Ascending aorta (tissue), 2 donors: ENCODE measurements at regions not wholly inside any gene's neighbourhood (a gene's known extent, or its start where the extent isn't known, plus 50 kb on each side); places are given as distances from the start of the nearest gene placed in this dataset.

Experiments
- DNase-seq, 2 donors: peaks; one replicate each; pipeline ENCODE4 v3.0.0-alpha.2; 2019; ENCODE audit warnings: low spot score in 2 of 2
- H3K27ac ChIP-seq, 2 donors: fragments of 200-600 bp; sonication (generic); one replicate each; pipeline ENCODE4 v1.5.1; 2016 to 2017; ENCODE audit warnings: mild to moderate bottlenecking in 1 of 2
- H3K27me3 ChIP-seq: fragments of 200-600 bp; sonication (generic); one replicate; pipeline ENCODE4 v1.5.1; 2017
- H3K36me3 ChIP-seq, 2 donors: fragments of 200-600 bp; sonication (generic); one replicate each; pipeline ENCODE4 v1.5.1; 2016
- H3K4me1 ChIP-seq, 2 donors: fragments of 200-600 bp; sonication (generic); one replicate each; pipeline ENCODE4 v1.5.1; 2016 to 2017; ENCODE audit warnings: mild to moderate bottlenecking in 1 of 2
- H3K4me3 ChIP-seq, 2 donors: fragments of 200-600 bp; sonication (generic); one replicate each; pipeline ENCODE4 v1.5.1; 2016 to 2017; ENCODE audit warnings: mild to moderate bottlenecking in 1 of 2
- H3K9me3 ChIP-seq, 2 donors: fragments of 200-600 bp; sonication (generic); one replicate each; pipeline ENCODE4 v1.5.1; 2016
- CTCF ChIP-seq, 3 experiments: fragments of 200-600 bp in 2 of 3; fragments of 450-650 bp in 1 of 3; sonication (generic) in 2 of 3; IDR thresholded peaks; one replicate each; pipeline ENCODE4 v1.5.1; 2016 to 2019; ENCODE audit warnings: antibody characterized with exemption in 3 of 3, mild to moderate bottlenecking in 1 of 3, moderate library complexity in 1 of 3
- intact Hi-C: fragments of 100-400 bp; cut with DNase I; formaldehyde crosslinking; loops from one replicate; pipeline ENCODE4 v1.15.1; 2023

- TF ChIP-seq CTCF (IDR thresholded peaks at IDR 0.05): no peak
- H3K4me3 ChIP-seq: no peak overlapping the region
- H3K36me3 ChIP-seq: no peaks in the 10 kb centered on the region
- H3K27ac ChIP-seq: no peak overlapping the region
- no peaks in the 10 kb centered on the region for H3K27me3 ChIP-seq
- H3K4me1 ChIP-seq: no peaks in the 10 kb centered on the region
- peaks cover 0 to 3% of the 10 kb centered on the region in 2 donors for H3K9me3 ChIP-seq
- DNase-seq: no peak
- intact Hi-C loops: no loop called here
Observed at GRCh38 chr21:16185766-16186165, 456.0 kb downstream of the USP25 start.

- Histone ChIP-seq H3K27me3 (no peaks in the 10 kb centered on the region), H3K27ac (no peak overlapping the region), H3K9me3 (peaks cover 0 to 3% of the 10 kb centered on the region in 2 donors), H3K4me3 (no peak overlapping the region), H3K4me1 (no peaks in the 10 kb centered on the region), H3K36me3 (no peaks in the 10 kb centered on the region)
- DNase-seq: no peak
- intact Hi-C loops: no loop called here
- no peak for TF ChIP-seq CTCF (IDR thresholded peaks at IDR 0.05)
Observed at GRCh38 chr21:16186742-16187141, 457.0 kb downstream of the USP25 start.

- no peak overlapping the region for H3K27ac ChIP-seq
- peaks cover 0 to 3% of the 10 kb centered on the region in 2 donors for H3K9me3 ChIP-seq
- H3K27me3 ChIP-seq: no peaks in the 10 kb centered on the region
- no peak for DNase-seq
- H3K4me3 ChIP-seq: no peak overlapping the region
- intact Hi-C loops: no loop called here
- H3K36me3 ChIP-seq: no peaks in the 10 kb centered on the region
- no peaks in the 10 kb centered on the region for H3K4me1 ChIP-seq
- TF ChIP-seq CTCF (IDR thresholded peaks at IDR 0.05): no peak
Observed at GRCh38 chr21:16187603-16188301, 458.0 kb downstream of the USP25 start.

GRCh38 chr21:16192902-16193301 is 463.1 kb downstream of the USP25 start:
- Histone ChIP-seq H3K27me3 (no peaks in the 10 kb centered on the region), H3K27ac (no peak overlapping the region), H3K4me3 (no peak overlapping the region), H3K9me3 (peaks cover 0 to 3% of the 10 kb centered on the region in 2 donors), H3K4me1 (no peaks in the 10 kb centered on the region), H3K36me3 (no peaks in the 10 kb centered on the region)
- no peak for DNase-seq
- intact Hi-C loops: loop anchor here (5.0 to 10.0 kb wide), 3 partner anchors 64 to 129 kb away; no protein-coding TSS in a partner anchor
- no peak for TF ChIP-seq CTCF (IDR thresholded peaks at IDR 0.05)

- Histone ChIP-seq H3K36me3 (no peaks in the 10 kb centered on the region), H3K4me1 (no peaks in the 10 kb centered on the region), H3K27ac (peak overlapping the region; percentile 73 to 76), H3K9me3 (peaks cover 0 to 3% of the 10 kb centered on the region in 2 donors), H3K4me3 (peak overlapping the region; percentile 51 to 63), H3K27me3 (no peaks in the 10 kb centered on the region)
- no peak for TF ChIP-seq CTCF (IDR thresholded peaks at IDR 0.05)
- DNase-seq: no peak
- intact Hi-C loops: loop anchor here (5.0 to 10.0 kb wide), 3 partner anchors 64 to 129 kb away; no protein-coding TSS in a partner anchor
Observed at GRCh38 chr21:16193496-16194094, 463.8 kb downstream of the USP25 start.
